GM19351 (cell line): ENCODE measurements at regions not wholly inside any gene's neighbourhood (a gene's known extent, or its start where the extent isn't known, plus 50 kb on each side); places are given as distances from the start of the nearest gene placed in this dataset.
"Not testable (repeated sequence)": the region's sequence is repeated elsewhere in the genome, so short reads cannot be mapped to it uniquely, and the experiment has no call there.

Source experiments
- ATAC-seq: cut with Tn5 transposase; IDR thresholded peaks from one replicate; pipeline ENCODE4 v1.9.1; 2021; ENCODE audit warnings: mild to moderate bottlenecking, moderate library complexity; ENCODE audit not compliant: unreplicated experiment

- ATAC-seq = no peak
These were observed 142.4 kb upstream of the SOX11 start for GRCh38 chr2:5549771-5550170.

- ATAC-seq = no peak
These were observed 136.5 kb upstream of the SOX11 start for GRCh38 chr2:5555636-5556035.

GRCh38 chr2:5561006-5561405 lies 131.2 kb upstream of the SOX11 start:
- ATAC-seq = no peak

DNA sequence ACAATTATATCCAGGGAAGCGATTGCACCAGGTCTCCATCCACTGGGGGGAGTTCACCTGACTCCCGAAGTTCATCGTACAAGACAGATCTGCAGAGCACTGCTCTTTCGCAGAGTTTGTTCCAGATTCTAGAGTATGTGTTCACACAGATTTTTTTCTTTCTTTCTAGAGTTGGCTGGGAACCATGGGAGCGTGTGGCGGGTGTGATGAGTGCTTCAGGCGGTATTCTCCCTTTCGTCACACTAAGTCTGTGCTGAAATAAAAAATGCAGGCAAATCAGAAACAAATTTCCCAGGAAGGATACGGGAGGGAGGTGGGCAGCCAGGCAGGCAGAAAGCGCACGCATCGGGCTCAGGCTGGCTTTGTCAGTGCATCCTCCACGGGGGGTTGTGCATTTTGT lies 129.8 kb upstream of the SOX11 start:
- no peak for ATAC-seq

DNA sequence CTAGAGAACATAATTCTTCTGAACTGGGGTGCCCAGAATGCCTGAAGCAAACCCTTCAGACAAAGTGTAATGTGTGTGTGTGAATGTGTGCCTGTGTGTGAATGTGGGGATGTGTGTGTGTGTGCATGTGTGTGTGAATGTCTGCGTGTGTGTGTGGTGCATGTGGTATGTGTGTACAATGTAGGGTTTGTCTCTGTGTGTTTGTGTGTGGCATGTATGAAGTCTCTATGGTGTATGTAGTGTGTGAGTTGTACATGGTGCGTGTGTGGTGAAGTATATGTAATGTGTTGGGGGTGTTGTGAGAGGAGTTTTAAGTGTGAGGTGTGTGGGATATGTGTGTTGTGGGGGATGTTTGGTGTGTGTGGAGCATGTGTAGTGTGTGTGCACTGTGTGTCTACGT lies 129.3 kb upstream of the SOX11 start:
- no peak for ATAC-seq

- no peak for ATAC-seq
These were observed 128.8 kb upstream of the SOX11 start for GRCh38 chr2:5563411-5563810.

DNA sequence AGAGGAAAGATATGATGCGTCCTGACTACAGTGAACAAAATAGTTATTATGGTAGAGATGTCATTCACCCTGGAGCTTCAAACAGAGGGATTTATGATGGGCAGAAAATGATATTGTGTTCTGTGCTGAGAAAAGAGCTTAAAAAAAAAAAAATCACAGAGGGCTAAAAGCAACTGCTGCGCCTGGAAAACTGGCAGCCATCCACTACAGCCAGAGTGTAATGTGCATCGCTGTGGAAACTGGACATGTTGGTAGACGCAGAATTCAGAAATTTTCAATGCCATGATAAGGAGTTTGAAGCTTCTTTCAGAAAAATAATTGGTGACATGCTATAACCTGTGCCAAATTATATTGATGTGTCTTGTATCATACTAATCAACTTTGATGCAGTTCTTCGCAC lies 122.9 kb upstream of the SOX11 start:
- ATAC-seq = no peak

DNA sequence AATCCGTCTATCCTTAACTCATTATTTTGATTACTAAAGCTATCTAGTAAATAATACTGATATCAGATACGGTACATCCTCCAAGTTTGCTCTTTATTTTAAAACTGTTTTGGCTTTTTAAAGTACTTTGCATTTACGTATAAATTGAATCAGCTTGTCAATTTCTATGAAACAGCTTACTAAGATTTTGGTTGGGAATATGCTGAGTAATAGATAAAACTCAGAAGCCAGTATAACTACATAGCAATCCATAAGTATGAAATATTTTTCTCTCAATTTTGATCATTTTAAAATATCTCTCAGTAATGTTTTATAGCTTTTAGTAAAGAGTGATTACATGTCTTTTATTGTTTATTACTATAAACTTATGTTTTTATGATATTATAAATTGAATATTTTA lies 116.2 kb upstream of the SOX11 start:
- ATAC-seq = no peak

DNA sequence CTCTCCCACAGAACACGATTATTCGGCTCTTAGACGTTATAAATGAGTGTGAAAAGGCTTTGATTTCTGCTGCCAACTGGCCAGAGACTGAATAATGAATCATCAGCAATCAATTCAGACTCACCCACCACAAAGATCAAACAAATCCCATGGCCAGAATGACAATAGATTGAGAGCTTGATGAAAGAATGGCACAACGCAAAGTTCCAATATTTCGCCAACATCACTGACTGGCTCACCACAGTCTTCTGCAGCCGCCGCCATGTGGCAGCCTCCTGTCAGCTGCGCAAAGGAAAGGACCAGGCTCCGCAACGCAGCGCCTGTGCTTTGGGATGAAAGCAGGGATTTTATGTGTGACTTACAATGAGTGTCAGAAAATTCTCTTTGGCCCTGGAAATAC lies 104.4 kb upstream of the SOX11 start:
- ATAC-seq = no peak

DNA sequence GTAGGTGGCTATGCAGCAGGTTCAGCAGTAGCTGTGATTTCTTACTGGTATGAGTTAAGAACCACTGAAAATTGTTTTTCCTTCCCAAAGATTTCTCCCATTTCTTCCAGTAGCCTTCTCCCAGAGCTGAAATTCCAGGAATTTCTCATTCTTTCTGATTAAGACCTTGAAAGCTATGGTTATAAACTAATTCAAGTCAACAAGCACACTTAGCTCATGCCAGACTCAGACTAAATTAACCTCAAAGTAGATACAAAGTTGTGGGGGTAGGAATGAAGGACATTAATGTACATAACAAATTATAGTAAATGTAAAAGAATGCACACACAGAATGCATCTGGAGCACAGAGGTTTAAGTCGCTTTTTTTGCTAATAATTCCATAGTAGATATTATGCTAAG lies 103.6 kb upstream of the SOX11 start:
- ATAC-seq = no peak

DNA sequence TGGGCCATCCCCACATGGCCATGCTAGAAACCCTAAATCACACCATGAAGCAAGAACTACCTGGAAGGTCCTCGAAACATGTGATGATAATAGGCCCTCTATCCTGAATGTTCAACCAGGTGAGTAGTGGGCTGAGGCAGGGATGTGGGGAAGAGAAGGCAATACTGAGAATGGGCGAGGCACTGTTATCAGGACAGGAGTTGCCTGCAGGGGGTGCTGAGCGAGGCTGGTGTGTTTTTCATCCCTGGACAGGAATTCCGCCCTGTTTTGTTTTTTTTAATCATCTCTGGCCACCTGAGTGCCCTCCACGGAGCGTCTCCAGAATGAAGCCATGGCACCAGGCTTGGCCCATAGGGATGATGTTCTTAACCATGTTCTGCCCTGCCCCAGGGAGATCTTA lies 103.0 kb upstream of the SOX11 start:
- ATAC-seq = no peak

- no peak for ATAC-seq
These were observed 101.3 kb upstream of the SOX11 start for GRCh38 chr2:5590886-5591285.

- ATAC-seq = no peak
These were observed 99.3 kb upstream of the SOX11 start for GRCh38 chr2:5592916-5593315.

GRCh38 chr2:5594249-5594695 lies 97.9 kb upstream of the SOX11 start:
- ATAC-seq = no peak

DNA sequence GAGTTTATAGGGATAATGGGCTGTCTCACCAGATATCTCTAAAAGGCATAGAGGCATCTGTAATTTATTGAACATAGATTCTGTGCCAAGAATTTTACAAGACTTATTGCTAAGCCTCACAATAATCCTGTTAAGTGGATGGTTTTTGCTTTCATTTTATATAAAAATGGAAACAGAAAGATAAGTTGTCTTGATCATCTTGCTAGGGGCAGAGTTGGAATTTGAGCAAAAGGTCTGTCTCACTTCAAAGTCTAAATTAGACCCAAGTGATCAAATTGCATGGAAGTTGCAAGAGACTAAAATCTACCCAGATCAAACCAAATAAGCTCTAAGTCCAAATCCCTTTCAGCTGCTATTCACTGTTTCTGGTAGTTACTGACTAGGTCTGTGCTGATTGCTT lies 95.3 kb upstream of the SOX11 start:
- ATAC-seq = no peak

DNA sequence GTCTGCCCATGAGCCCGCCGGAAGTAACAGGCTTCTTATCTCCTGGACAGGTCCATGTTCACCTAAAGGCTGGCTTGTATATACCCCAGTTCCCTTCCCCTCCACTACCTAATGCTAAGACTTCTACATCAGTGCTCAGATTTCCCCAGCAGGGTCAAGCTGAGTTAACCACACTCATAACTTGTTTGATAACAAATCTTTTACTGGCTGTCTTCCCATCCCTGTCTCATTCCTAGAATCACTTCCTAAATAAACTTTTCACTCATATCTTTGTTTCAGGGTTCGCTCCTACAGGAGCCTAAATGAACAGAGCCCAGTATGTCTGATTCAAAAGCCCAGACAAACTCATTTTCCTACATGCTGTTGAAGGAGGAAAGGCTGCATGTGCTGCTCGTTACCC lies 94.0 kb upstream of the SOX11 start:
- no peak for ATAC-seq

DNA sequence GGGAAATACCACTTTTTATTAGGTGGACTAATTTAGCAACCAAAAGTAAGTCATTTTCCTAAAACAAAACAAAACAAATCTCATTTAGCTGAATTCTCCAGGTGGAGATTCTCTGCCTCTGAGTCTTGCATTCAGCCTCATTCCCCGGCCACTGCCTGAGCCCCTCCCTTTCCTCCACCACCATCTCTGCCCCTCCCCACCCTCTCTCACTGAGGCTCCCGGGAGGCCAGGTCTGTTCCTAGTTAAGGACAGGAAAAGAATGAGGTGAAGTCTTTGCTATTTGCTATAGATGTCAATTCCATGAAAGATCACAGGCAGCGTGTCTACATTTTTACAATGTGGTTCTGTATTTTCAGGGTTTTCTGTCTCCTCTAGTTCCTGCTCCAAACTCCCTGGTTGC lies 83.0 kb upstream of the SOX11 start:
- ATAC-seq = no peak

DNA sequence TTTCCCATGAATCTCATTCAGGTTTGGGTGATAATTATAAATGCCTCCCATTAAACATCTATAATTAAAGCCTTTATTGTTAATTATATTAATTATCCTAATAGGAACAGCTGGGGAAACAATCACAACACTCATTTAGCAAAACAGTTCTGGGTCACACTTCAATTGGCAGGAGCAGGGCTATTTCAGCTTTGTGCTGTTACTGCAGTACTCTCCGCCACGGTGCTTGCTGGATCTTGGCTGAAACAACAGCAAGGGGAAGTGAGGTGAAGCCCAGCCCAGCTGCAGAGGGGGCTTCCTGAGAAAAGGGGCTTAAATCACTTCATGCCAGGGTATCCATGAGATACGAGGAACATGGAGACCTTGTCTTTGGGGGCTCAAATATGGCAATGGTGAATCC lies 79.5 kb upstream of the SOX11 start:
- ATAC-seq = no peak

DNA sequence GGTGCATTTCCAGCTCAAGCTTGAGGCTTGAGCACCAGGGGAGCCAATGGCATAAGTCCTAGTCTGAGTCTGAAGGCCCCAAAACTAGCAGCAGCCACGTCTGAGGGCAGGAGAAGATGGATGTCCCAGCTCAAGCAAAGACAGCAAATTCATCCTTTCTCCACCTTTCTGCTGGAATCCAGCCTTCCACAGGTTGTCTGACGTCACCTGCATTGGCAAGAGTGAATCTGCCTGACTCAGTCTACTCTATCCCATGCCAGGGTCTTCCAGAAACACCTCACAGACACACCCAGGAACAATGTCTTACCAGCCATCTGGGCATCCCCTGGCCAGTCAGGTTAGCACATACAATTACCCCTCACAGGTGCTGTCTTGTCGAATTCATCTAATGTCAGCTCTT lies 76.2 kb upstream of the SOX11 start:
- no peak for ATAC-seq

DNA sequence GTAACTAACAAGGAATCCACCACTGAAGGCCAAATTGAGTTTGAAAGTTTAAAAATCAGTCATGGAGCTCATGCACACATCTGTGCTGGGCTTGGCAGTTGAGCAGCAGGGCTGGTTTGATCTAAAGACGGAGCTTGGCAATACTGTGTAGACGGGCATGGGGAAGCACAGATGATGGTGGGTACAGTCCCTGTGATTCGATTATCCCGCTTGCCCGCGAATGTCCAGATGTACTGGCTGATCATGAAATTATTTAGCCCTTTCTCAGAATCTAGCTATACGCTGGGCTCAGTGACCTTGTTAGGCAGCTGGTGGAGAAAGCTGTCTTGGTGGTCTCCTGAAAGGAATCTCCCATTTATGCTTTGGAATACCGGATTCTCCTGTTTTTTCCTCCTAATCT lies 74.8 kb upstream of the SOX11 start:
- ATAC-seq = no peak

DNA sequence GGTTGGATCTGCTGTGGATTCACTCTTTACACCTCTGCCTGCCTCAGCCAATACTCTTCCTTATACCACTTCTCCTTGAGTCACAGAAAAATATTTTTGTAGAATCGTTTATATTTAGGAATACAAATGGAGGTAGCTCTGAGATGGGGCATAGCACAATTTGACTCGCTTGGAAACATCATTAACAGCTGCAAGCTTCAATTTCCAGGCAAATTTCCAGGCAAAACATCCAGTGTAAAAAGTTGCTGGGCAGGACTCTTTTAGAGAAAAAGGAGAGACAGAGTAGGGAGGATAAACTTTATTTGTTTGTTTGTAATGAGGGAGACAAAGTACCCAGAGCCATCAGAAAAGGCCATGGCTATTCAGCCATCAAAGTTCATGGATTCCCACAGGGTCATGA lies 74.4 kb upstream of the SOX11 start:
- ATAC-seq = no peak

DNA sequence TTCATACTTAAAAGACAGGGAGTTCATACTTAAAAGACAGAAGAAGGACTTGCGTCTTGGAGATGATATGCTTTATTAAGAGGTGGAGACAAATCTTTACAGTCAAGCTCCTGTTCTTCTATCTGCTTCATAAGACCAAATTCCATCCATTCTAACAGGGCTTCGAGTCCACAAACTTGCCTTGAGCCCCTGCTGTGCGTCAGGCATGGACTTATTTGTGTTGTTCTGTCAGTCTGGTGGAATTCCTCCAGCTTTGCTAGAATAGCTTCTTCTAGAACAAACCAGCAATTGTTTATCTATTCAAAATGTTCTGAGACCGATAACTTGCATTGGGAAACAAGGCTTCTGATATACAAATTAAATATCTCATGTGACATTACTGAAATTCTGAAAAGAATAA lies 73.9 kb upstream of the SOX11 start:
- no peak for ATAC-seq

DNA sequence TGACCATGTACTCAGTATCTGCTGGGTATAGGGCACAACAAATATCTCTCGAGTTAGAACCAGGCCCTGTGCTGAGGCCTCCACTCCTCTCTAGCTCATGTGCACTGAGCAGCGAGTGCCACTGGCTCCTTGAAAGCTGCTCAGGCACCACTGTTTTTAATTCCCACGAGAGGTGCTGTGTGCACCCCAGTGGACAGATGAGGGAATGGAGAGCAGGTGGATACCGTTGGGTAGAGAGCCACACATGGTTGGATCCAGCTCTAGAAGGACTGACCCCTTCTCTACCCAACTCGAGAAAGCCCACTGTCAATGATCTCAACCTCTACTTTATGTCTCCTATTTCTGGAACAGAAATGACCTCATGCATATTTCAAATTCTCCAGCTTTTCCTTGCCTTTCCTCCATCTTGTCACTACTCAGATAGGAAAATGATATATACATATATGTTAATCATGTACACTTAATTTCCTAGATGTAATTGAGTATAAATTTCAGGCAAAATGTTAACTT lies 66.6 kb upstream of the SOX11 start:
- ATAC-seq = not testable (repeated sequence)

GRCh38 chr2:5628484-5628883 lies 63.7 kb upstream of the SOX11 start:
- not testable (repeated sequence) for ATAC-seq
